ENCODE measurements at regions not wholly inside any gene's neighbourhood (a gene's known extent, or its start where the extent isn't known, plus 50 kb on each side); places are given as distances from the start of the nearest gene placed in this dataset.
"Not testable (repeated sequence)": the region's sequence is repeated elsewhere in the genome, so short reads cannot be mapped to it uniquely, and the experiment has no call there.

DNA sequence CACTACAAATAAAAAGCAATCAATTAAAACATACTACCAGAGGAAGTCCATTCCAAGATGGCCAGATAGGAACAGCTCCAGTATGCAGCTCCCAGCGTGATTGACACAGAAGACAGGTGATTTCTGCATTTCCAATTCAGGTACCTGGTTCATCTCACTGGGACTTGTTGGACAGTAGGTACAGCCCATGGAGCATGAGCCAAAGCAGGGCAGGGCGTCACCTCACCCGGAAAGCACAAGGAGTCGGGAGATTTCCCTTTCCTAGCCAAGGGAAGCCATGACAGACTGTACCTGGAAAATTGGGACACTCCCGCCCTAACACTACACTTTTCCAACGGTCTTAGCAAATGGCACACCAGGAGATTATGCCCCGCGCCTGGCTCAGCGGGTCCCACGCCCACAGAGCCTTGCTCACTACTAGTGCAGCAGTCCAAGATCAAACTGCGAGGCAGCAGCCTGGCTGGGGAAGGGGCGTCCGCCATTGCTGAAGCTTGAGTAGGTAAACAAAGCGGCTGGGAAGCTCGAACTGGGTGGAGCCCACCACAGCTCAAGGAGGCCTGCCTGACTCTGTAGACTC, 106.0 kb downstream of the BUD13 start:
- not testable (repeated sequence) for DNase-seq

DNA sequence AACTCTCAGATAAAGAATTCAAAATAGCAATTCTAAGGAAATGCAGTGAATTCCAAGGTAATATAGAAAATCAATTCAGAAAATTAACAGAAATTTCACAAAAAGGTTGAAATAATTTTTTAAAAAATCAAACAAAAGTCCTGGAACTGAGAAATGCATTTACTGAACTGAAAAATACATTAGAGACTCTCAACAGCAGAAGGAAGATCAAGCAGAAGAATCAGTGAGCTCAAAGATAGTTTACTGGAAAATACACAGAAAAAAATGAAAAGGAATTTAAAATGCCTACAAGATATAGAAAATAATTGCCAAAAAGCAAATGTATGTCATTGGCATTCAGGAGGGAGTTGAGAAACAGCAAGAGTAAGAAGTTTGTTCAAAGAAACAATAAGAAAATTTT, 107.3 kb downstream of the BUD13 start:
- DNase-seq, result no peak

DNA sequence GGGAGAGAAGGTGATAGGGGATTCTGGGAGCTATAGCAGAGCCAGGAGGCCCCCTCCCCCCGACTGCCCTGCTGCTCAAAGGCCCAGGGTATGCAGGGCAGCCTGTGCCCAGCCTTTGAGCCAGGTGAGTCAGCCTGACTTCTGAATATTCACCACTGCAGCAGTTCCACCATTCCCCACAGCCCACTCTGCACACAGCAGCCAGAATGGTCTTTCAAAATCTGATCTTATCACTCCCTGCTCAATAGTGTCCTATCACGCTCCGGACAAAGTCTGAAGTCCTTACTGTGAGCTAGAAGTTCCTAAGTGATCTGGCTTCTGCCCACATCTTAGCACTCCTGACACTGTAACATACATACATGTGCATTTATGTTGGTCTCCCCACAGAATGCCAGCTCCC, 111.7 kb downstream of the BUD13 start:
- no peak for DNase-seq

DNA sequence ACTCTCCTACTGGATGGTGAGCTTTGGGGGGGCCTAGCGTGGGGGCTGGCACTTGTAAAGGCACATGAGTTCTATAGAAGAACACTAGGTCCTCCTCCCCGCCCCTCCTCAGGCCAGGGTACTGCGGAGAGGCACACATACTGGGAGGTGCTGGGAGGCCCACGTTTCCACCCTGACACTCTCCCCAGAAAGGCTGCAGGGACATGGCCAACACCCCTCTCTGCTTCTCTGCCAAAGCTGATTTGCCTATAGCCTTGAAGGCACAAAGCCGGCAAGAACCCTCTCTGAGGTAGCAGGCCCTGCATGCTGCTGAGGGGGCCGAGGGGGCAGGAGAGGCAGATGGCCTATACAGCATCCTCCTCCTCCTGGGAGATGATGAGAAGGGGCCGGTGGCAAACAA, 112.8 kb downstream of the BUD13 start:
- DNase-seq, result no peak

DNA sequence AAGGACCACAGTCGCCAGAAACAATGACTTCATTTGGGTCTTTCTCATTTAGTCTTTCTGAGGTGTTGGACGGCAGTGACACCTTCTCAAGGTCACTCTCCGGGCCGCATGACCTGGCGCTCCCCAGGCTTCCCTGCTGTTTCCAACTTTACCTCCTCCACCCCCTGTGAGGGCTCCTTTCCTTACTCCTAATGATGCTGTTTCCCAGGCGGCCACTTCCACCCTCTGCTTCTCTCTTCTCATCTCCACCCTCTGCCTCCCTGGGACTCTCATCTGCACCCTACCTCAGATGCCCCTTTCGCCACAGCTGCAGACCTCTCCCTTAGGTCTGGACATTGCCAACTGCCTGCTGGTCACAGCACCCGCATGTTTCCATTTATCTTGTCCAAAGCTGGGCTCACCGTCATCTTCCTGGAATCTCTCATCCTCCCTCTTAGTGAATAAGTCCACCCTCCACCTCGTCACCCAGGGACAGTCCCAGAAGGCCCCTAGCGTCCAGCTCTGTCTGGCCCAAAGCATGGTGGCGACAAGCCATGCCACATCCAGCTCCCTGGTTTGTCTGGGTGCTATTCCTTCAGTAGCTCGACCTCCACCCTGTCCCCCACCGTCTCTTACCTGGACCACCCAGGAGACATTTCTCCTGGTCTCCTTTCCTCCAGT, 113.8 kb downstream of the BUD13 start:
- no peak for DNase-seq

DNA sequence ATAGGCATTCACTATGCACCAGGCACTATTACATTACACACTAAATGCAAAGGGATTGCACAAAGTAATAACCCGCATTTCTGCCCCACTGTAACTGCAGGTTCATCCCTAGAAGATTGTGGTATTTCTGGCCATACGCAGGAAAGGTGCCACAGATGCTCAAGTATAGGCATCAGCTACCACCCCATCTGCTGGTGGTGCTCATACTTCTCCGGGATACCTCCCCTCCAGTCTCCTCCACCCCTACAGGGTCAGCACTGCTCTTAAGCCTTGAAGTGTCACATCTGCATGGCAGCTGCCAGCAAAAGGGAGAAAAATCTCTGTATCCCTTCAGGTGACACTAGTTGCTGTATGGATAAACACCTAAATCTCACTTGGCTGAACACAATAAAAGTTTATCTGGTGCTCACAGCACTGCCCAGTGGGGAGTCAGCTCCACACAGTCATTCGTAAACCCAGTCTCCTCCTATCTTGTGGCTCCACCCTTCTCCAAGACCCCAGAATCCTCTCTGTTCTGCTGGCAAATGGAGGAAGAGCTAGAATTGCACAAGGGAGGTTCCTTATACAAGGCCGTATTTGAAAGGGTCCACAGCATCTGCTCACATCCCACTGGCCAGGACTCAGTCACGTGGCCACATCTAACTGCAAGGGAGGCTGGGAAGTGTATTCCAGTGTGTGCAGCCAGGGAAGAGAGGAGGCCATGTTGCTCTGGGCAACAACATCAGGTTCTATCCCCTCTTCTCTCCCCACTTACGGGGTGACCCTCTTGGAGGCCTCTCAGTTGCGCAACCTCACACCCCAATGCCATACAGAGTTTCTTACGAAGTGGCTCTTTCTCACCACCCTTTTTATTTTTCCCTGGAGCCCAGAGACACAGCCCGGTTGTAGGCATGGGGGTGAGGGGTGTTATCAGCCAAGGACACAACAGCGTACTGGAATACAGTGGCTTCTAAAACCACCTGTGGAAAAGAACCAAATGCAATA, 114.7 kb downstream of the BUD13 start:
- DNase-seq, result no peak

DNA sequence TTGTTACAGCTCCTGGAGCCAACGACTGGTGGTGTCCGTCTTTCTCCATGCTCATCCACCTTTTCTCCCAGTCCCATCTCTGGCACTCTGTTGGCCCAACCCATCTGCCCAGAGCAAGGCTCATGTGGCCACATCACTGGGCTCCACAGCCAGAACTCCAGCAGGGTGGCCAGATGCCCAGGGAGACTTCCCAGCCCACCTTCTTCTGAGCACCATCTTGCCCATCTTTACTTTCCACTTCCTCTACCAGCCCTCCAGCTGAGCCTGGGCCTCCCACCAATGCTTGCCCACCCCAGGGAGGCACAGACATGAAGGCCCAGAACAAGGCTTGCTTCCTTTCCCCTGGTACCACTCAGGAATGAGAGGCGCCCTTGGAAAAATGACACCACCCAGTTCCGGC, 116.8 kb downstream of the BUD13 start:
- DNase-seq, result no peak

DNA sequence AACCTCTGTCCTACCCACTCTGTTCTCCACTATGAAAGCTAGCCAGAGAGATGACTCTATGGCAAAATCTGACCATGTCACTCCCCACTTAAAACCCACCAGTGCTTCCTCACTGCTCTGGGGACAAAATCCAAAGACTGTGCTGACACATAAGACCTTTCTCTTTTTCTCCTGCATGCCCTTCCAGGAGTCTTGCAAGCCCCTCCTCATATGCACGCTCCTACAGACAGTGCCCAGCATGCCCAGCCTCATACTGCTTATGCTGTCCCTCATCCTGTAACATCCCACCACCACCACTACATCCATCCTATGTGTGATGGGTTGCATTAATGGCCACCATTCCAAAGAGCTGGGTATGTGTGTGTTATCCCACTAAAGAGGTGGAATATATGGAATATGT, 118.3 kb downstream of the BUD13 start:
- no peak for DNase-seq

DNA sequence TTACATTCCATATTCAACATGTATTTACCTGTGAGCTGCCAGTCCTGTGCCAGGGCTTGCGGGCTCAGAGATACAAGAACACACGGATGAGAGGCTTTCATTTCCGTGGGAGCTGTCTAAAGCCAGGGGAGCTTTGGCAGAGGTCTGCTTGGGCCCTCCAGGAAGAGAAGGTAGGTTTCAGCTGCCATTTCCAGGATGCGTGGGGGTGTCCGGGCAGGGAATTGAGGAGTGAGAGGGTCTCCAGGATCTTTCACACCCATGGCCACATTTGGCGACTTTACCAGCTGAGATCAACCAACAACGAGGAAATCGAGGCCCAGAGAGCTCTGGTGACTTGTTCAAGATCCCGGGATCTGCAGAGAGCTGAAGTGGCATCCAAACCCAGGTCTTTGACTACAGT, 119.6 kb downstream of the BUD13 start:
- no peak for DNase-seq

DNA sequence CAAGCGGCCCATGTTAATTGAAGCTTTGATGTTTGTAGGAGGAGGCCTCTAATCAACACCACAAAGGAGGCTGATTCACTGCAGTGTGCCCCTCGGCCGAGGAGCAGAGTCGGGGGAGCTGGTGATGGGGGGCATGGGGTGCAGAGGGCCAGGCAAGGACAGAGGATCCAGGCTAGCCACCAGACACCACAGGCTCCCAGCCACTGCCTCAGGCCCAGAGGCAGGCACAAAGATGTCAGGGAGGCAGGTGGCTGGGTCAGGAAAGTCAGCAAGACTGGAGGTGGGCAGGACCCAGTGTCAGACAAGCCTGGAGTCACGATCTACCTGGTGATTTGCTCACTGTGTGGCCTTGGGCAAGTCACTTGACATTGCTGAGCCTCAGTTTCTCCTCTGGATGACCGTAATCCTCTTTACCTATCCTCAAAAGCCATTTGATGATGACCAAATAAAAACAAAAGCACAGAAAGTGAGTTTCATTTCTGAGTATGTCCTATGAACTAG, 121.0 kb downstream of the BUD13 start:
- no peak for DNase-seq

DNA sequence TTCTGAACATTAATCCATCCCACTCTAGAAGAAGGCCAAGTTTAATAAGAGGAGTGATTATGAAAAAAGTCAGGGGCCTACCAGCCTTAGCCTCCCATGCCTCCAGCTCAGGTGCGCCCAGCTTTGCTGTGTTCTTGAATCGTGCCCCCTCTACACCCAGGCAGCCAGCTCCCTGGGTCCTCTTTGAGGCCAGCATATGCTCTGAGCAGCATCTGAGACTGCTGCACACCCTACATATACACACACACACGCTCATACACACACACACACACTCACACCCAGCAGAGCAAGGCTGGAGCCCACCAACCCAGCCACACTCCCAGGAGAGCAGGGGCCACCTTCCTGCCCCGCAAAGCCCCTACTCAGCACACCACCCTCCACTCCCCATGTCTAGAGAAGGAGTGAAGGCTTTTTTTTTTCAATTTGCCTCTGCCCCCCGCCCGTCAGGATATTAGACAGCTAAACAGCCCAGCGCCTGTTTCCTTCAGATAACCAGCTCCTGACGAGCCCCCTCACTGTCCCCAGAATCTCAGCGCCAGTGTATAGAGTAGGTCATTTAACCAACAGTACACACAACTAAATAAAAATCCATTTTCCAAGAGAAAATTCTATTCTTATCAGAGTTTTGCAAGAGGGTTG, 121.6 kb downstream of the BUD13 start:
- DNase-seq, result no peak

DNA sequence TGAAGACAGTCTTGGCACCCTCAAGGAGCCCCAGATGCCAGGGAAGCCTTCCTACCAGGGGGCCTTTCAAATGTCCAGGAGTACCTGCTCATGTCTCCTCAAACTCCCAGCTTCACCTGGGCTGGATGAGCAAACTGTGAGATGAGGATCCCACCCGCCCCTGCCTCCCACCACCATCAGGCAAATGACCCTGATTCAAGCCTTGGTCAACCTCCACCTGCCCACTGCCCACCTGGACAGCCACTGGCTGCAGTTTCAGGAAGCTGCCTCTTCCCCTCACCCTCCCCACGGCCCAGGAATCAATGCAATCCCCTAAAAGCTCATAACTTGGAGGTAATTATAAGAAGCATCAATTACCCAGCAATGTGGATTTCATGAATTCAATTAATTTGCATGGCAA, 122.7 kb downstream of the BUD13 start:
- DNase-seq, result no peak

DNA sequence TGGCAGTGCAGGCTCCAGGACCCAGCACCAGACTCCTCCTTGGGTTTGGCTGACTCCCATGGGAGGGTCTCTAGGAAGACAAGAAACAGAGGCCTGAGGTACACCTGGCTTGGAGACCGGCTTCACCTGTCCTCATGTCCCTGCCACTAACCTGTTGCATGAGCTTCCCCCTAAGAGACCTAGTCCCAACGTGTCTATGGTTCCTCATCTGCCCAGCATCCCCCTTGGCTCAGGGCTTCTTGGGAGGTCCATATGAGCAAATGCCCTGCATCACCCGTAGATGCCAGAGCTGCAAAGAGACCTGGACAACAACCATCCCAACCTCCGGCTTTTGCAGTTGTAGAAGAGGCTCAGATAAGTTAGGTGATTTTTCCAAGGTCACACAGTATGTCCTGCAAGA, 123.5 kb downstream of the BUD13 start:
- no peak for DNase-seq

DNA sequence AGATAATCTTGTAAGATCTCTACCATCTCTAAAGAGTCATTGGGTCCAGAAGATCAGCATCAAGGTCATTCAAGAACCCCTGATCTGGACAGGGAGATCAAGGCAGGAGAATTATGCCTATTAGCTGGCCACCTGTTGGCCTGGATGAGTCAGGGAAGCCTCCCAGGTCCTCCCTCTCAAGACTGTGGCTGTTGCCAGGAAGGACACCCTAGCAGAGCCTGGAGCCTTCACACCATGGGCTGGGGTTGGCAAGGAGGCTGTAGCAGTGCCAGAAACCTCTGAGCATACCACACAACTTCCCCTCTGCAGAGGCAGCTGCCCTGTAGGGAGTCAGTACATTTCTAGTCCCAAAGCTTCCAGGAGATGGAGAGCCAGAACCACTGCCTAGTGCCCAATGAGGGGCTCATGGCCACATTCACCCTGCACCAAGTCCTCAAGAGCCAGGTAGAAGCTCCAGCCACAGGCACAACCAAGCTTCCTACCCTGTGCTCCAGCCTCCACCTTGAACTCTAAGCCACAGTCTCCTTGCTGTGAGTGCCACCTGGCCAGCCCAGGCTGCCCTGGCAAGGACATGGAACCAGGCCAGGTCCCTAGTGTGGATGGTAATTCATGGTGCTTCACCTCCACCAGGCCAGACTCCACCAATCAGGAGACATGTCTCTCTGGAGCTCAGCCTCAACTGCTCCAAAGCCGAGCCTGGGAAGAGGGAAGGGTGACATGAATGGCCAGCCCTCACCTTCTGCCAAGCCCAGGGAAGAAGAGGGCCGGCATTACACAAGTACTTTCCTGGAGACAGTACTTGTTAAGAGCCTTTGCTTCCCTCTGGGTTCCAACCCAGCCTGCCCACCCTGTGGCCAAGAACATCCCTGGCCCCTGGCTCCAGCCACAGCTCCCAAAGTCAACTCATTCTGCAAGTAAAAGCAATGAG, 124.3 kb downstream of the BUD13 start:
- no peak for DNase-seq

DNA sequence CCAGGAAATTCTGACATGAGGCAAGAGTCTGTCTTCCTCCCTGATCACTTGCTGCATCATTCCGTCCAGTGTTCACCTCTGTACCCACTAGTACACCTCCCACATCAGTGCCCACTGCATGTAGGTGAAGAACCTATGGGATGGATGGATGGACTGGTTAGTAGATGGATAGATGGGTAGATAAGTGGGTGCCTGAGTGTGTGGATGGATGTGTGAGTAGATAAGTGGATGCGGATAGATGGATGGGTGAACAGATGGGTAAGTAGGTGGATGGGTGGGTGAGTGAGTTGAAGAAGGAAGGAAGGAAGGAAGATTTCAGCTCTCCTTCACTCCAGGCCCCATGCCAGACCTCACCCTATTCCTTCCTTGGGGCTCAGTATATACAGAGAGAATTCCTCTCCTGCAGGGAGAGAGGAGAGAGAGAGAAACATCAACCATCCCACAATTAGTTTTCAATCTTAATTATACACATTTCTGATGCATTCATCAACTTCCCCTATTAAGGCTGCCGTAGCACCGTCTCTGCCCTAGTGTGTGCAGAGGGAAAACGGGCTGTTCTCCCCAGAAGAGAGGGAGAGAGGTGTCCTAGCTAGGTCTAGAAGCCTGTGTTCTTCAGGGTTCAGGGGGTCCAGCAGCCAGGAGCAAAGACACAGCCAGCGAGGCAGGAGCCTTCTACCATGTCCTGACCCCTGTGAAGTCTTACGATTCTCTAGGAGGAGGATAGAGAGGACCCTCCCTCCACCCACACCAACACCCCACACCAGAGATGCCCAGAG, 125.3 kb downstream of the BUD13 start:
- no peak for DNase-seq

DNA sequence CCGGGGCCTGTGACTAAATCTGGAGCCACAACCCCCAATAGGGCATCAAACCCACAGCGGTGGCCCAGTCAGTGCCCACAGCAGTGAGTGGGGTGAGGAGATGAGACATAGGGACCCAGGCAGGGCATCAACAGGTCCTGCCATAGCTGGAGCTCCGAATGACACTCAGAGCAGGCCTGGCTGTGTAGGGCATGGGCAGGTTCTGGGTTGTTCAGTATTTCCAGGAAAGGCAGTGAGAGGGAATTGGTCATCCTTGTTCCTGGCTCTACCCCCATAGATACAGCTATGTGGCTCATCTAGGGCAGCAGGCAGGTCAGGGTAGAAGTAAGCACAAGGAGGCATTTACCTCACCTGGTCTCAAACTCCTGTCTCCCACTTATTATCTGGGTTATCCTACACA, 126.6 kb downstream of the BUD13 start:
- DNase-seq, result no peak

DNA sequence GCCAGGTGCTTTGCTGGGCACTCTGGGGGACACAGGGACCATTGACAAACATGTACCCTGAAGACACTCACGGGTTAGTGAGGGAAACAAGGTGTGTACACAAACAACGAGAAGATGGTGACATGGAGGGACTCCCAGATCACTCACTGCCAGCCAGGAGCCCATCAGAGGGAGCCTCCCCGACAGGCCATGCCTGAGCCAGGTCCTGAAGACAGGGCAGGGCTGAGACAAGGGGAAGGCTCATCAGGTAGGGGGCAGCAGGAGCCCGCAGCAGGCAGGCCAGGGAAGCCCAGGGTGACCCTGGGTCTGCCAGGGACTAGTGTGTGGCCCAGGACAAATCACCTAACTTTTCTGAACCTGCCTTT, 127.9 kb downstream of the BUD13 start:
- DNase-seq, result no peak

DNA sequence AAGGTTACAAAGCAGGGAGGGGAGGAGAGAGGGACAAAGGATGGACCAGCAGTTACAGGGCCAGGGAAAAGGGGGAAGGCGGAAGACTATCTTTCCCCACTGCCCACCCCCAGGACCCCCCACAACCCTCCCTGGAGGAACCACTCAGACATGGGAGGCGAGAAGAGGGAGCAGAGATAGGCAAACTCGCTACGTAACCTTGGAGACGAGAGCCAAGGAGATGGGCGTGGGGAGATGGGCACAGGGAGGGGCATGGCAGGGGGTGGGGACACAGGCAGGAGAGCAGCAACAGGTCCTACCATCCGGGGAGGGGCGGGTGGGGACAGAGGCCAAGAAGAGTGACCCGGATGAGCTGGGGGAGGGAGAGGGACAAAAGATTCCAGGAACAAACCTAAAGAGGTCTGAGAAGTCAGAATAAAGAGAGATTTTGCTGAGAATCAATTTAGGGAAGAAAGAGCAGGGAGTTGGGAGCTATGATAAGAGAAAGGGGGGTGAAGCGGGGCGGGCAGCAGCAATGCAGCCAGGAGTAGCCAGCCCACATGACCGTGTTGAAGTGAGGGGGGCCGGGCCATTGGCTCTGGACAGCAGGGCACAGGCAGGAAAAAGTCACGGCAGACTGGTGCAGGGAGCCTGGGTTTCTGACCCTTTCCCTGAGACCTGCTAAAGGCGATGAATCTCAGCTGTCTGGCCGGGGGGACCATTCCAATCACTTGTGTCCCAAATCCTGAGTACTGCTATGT, 128.4 kb downstream of the BUD13 start:
- DNase-seq, result no peak

DNA sequence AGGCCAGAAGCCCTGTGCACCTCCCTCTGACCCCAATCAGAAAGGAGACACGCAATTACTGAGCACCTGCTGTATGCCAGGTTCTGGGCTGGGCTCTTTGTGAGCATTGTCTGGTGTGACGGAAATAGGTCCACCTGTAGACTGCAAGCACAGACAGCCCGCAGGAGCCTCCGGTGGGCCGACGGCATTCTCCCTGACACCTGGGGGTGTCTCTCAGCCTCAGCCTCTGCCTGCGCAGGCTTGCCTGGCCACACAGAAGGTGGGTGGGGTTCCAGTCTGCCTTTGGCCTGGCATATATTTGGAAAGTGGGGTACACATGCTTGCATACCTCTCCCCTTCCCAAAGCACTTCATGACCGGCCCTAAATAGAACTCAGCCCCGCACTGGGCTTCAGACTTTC, 129.3 kb downstream of the BUD13 start:
- no peak for DNase-seq

DNA sequence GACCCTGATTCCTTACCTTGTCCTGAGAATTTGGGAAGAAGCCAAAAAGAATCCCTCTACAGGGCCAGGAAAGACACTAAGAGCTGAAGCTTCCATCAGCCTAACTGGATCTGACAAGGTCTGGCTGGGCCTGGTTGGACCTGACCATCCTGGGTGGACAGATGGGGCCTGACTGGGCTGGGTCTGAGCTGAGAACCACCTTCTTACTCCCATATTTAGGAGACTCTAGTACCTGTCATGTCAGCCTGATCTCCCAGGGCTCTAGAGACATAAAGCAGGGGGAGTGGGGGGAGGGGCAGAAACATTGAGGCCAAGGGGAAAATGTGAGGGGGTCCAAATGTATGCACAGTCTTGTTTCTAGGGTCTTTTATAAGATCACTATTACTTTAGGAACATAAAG, 129.9 kb downstream of the BUD13 start:
- no peak for DNase-seq

Data from fibroblast of skin of scalp (primary cell).